ENCODE measurements at regions not wholly inside any gene's neighbourhood (a gene's known extent, or its start where the extent isn't known, plus 50 kb on each side); places are given as distances from the start of the nearest gene placed in this dataset.

GRCh38 chrX:149114001-149114400, 391.1 kb downstream of the IDS start:
- TF ChIP-seq CTCF (conservative IDR thresholded peaks at IDR 0.05) (no peak), EZH2 (IDR thresholded peaks at IDR 0.05; ENCODE audit: low read depth) (no peak)

Data from PC-9 (cell line).